ENCODE measurements at regions not wholly inside any gene's neighbourhood (a gene's known extent, or its start where the extent isn't known, plus 50 kb on each side); places are given as distances from the start of the nearest gene placed in this dataset.

GRCh38 chr10:55183993-55184392 is 383.0 kb upstream of the PCDH15 start:
- TF ChIP-seq CTCF (conservative IDR thresholded peaks at IDR 0.05) (no peak), ZFX (IDR thresholded peaks at IDR 0.05) (no peak)

Measured in C4-2B (cell line).